PFSK-1 (cell line): ENCODE measurements at regions not wholly inside any gene's neighbourhood (a gene's known extent, or its start where the extent isn't known, plus 50 kb on each side); places are given as distances from the start of the nearest gene placed in this dataset.

ENCODE experiments used
- FOXP2 ChIP-seq: optimal IDR thresholded peaks from 2 replicates; pipeline ENCODE3; 2011; ENCODE audit warnings: borderline replicate concordance, control low read depth, inconsistent platforms; ENCODE audit not compliant: insufficient read depth; ENCODE audit errors: extremely low read length, extremely low read depth
- POLR2AphosphoS5 ChIP-seq: IDR thresholded peaks from 2 replicates; pipeline ENCODE4 v1.6.1; 2012; ENCODE audit warnings: low read depth, mild to moderate bottlenecking, control low read depth, low read length, moderate library complexity
- SIN3A ChIP-seq: IDR thresholded peaks from 2 replicates; pipeline ENCODE4 v1.6.1; 2012; ENCODE audit warnings: mild to moderate bottlenecking, low read length, moderate library complexity, borderline replicate concordance; ENCODE audit not compliant: insufficient read depth
- TAF1 ChIP-seq: IDR thresholded peaks from 2 replicates; pipeline ENCODE4 v1.6.1; 2012; ENCODE audit warnings: low read length, control low read depth, borderline replicate concordance; ENCODE audit not compliant: insufficient read depth
- TF ChIP-seq, protein P1 (sequence below), 2 experiments: IDR thresholded peaks; 2 replicates each; pipeline versions ENCODE4 v1.6.1 to v1.8.0; 2011 to 2012; ENCODE audit warnings: low read depth in 2 of 2, low read length in 2 of 2, control low read depth in 1 of 2, inconsistent platforms in 1 of 2, mild to moderate bottlenecking in 1 of 2, moderate library complexity in 1 of 2; ENCODE audit not compliant: insufficient read depth in 1 of 2

DNA sequence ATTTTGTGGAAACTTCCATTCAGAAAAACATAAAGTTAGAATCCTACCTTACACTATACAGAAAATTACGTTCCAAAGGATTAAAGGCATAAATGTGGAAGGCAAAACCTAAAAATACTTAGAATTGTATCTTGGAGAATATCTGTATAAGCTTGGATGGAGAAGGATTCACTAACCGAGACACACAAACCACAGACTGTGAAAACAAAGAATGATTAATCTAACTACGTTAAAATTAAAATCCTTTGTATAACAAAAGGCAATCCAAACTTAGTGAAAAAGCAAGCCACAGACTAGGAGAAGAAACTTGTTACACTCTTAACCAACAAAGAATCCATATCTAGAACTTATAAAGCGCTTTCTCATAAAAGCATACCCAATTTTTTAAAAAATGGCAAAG lies 678.8 kb downstream of the INHBA start:
- TF ChIP-seq, protein P1, sequence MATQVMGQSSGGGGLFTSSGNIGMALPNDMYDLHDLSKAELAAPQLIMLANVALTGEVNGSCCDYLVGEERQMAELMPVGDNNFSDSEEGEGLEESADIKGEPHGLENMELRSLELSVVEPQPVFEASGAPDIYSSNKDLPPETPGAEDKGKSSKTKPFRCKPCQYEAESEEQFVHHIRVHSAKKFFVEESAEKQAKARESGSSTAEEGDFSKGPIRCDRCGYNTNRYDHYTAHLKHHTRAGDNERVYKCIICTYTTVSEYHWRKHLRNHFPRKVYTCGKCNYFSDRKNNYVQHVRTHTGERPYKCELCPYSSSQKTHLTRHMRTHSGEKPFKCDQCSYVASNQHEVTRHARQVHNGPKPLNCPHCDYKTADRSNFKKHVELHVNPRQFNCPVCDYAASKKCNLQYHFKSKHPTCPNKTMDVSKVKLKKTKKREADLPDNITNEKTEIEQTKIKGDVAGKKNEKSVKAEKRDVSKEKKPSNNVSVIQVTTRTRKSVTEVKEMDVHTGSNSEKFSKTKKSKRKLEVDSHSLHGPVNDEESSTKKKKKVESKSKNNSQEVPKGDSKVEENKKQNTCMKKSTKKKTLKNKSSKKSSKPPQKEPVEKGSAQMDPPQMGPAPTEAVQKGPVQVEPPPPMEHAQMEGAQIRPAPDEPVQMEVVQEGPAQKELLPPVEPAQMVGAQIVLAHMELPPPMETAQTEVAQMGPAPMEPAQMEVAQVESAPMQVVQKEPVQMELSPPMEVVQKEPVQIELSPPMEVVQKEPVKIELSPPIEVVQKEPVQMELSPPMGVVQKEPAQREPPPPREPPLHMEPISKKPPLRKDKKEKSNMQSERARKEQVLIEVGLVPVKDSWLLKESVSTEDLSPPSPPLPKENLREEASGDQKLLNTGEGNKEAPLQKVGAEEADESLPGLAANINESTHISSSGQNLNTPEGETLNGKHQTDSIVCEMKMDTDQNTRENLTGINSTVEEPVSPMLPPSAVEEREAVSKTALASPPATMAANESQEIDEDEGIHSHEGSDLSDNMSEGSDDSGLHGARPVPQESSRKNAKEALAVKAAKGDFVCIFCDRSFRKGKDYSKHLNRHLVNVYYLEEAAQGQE (IDR thresholded peaks at IDR 0.05; ENCODE audit: insufficient read depth in 1 of 2, low read depth in 2 of 2, low read length in 2 of 2): no peak
- no peak for TF ChIP-seq FOXP2
- TF ChIP-seq SIN3A: no peak
- no peak for TF ChIP-seq TAF1
- TF ChIP-seq POLR2AphosphoS5: no peak

DNA sequence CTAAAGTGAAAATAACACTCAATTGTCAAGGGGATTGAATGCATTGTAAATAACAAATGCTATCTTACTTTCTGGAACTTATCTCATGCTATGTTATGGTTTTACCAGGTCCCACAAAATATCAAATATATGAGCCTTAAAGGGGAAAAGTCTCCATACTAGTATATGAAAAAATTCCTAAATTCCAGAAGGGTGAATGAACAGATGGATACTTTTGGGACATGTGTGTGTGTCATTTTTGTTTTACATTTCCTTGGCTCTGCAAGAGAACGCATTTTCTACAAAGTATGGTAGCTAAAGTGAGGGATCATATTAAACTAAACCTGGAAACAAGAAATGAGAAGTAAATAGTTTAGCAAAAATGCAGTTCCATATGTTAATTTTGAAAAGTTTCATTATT lies 682.8 kb downstream of the INHBA start:
- no peak for TF ChIP-seq FOXP2
- no peak for TF ChIP-seq POLR2AphosphoS5
- TF ChIP-seq, protein P1 (IDR thresholded peaks at IDR 0.05; ENCODE audit: insufficient read depth in 1 of 2, low read depth in 2 of 2, low read length in 2 of 2): no peak
- no peak for TF ChIP-seq TAF1
- TF ChIP-seq SIN3A: no peak

DNA sequence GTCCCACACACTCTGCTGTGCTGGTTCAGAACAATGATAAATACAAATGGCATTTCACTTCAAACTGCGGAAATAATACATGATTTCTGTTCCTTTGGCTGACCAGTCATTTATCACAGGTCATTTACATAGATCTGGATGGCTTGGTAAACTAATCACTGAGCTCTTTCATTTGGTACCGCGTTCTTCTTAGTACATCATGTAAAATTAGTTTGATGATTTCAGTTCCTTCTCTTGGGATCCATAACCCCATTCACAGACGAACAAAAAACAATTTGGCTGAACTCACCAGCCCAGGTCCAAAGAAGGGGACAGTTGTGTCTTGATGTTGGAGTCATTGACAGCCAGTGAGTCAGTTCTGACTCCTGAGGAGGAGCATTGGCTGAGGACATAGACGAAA lies 689.8 kb downstream of the INHBA start:
- no peak for TF ChIP-seq TAF1
- TF ChIP-seq SIN3A: no peak
- TF ChIP-seq FOXP2: no peak
- TF ChIP-seq POLR2AphosphoS5: no peak
- TF ChIP-seq, protein P1 (IDR thresholded peaks at IDR 0.05; ENCODE audit: insufficient read depth in 1 of 2, low read depth in 2 of 2, low read length in 2 of 2): no peak

DNA sequence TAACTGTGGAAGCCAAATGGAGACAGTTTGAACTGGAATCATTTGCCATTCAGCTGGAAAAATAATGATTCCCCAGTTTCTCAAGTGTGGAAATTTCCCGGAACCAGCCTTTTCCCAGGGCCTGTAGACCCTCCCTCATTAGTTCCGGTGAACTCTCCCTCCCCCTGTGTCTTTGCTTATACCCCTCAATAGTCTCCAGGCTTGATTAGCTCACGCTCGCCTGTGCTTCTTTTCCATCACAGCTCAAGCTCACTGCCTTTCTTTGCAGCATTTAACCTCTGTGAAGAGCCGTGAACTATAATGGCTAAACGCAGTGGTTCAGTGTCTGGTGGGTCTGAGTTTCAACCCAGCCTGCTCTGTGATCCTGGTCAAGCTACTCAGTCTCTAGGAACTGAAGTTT lies 690.8 kb downstream of the INHBA start:
- TF ChIP-seq FOXP2 (no peak), POLR2AphosphoS5 (no peak), SIN3A (no peak), TAF1 (no peak)
- TF ChIP-seq, protein P1 (IDR thresholded peaks at IDR 0.05; ENCODE audit: insufficient read depth in 1 of 2, low read depth in 2 of 2, low read length in 2 of 2): no peak

DNA sequence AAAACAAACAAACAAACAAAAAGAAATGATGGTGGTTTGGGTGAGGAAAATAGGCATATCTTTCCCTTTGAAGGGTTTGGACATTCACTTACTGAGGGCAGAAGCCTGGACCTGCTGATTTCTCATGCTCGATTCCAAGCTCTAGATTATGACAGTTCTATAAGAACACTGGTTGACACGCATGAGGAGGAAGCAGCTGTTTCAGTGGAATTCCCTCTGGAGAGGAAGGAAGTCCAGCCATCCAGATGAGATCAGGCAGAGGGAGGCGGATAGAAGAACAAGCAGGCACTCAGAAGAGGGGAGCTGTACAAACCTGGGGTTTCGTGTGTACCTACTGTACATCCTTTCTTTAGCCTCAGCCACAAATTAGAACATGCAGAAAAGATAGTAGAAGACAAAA lies 691.9 kb downstream of the INHBA start:
- TF ChIP-seq SIN3A (0 out of 2 replicates have a peak, but pooled peaks have one; percentile 78), TAF1 (no peak)
- TF ChIP-seq, protein P1 (IDR thresholded peaks at IDR 0.05; ENCODE audit: insufficient read depth in 1 of 2, low read depth in 2 of 2, low read length in 2 of 2): 0 out of 4 replicates have a peak, but pooled peaks of 1 of the 2 experiments have one; percentile 18
